IPS DF 4.7 (cell line): ENCODE measurements at regions not wholly inside any gene's neighbourhood (a gene's known extent, or its start where the extent isn't known, plus 50 kb on each side); places are given as distances from the start of the nearest gene placed in this dataset.
"Not testable (repeated sequence)": the region's sequence is repeated elsewhere in the genome, so short reads cannot be mapped to it uniquely, and the experiment has no call there.

ENCODE experiments used
- DNase-seq: peaks from one replicate; pipeline ENCODE4 v3.0.0-alpha.2; 2013; ENCODE audit warnings: low spot score; ENCODE audit errors: extremely low read depth

GRCh38 chr18:10138719-10139118, 224.9 kb downstream of the VAPA start:
- no peak for DNase-seq

GRCh38 chr18:10139783-10140410, 226.1 kb downstream of the VAPA start:
- DNase-seq, result no peak

- no peak for DNase-seq
These were observed 226.9 kb downstream of the VAPA start for GRCh38 chr18:10140461-10141282.

GRCh38 chr18:10141559-10141958, 227.7 kb downstream of the VAPA start:
- no peak for DNase-seq

- DNase-seq, result no peak
These were observed 228.2 kb downstream of the VAPA start for GRCh38 chr18:10142056-10142455.

- DNase-seq, result no peak
These were observed 228.8 kb downstream of the VAPA start for GRCh38 chr18:10142496-10143160.

GRCh38 chr18:10143596-10143995, 229.8 kb downstream of the VAPA start:
- DNase-seq, result no peak

- no peak for DNase-seq
These were observed 231.7 kb downstream of the VAPA start for GRCh38 chr18:10145546-10145945.

GRCh38 chr18:10147226-10147625, 233.4 kb downstream of the VAPA start:
- no peak for DNase-seq

GRCh38 chr18:10147752-10148151, 233.9 kb downstream of the VAPA start:
- DNase-seq, result no peak

GRCh38 chr18:10148189-10148929, 234.5 kb downstream of the VAPA start:
- DNase-seq, result no peak

- DNase-seq, result no peak
These were observed 236.1 kb downstream of the VAPA start for GRCh38 chr18:10149768-10150556.

GRCh38 chr18:10150576-10150975, 236.8 kb downstream of the VAPA start:
- not testable (repeated sequence) for DNase-seq

GRCh38 chr18:10152475-10152874, 238.7 kb downstream of the VAPA start:
- DNase-seq, result no peak

GRCh38 chr18:10153924-10154752, 240.3 kb downstream of the VAPA start:
- no peak for DNase-seq

- DNase-seq, result no peak
These were observed 243.9 kb downstream of the VAPA start for GRCh38 chr18:10157706-10158105.

- no peak for DNase-seq
These were observed 246.4 kb downstream of the VAPA start for GRCh38 chr18:10160251-10160650.

GRCh38 chr18:10161315-10161714, 247.5 kb downstream of the VAPA start:
- no peak for DNase-seq

- no peak for DNase-seq
These were observed 248.5 kb downstream of the VAPA start for GRCh38 chr18:10162340-10162739.
